GM18870 (cell line): ENCODE measurements at regions not wholly inside any gene's neighbourhood (a gene's known extent, or its start where the extent isn't known, plus 50 kb on each side); places are given as distances from the start of the nearest gene placed in this dataset.

Experiments used
- ATAC-seq: cut with Tn5 transposase; IDR thresholded peaks from one replicate; pipeline ENCODE4 v1.9.1; 2021; ENCODE audit warnings: moderate library complexity; ENCODE audit not compliant: unreplicated experiment

DNA sequence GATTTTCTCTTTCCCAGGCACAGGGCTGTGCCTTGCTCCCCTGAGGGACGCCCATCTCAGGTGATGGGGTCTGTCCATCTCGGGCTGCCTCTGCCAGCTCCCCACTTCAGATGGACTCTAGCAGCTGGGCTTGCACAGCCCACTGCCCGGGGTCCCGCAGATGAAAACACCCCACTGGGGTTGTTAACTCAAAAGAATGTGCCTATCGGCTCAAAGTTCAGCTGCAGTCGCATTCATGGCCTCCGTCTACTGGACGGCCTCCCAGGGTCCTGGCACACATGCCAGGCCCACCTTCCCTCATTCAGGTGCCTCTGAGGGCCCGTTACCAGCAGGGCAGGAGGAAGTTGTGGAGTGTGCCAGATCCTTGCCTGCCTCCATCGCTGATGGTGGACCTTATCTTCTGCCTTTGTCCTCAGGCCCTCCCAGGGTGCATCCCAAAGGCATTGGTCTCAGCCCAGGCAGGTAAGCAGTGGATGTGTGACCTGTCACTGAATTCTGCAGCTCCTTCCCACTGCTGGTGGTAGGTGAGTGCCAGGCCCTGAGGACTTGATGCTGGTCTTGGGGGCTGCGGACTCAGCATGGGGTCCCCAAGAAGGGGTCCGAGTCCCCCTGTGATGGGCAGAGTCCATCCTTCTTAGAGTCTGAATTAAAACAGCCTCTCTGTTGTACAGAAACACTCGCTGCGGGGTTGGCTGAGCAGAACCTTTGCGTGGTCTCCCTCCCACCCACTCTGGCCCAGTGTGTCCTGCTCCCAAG is 324.6 kb upstream of the DIO3 start:
- ATAC-seq: no peak

DNA sequence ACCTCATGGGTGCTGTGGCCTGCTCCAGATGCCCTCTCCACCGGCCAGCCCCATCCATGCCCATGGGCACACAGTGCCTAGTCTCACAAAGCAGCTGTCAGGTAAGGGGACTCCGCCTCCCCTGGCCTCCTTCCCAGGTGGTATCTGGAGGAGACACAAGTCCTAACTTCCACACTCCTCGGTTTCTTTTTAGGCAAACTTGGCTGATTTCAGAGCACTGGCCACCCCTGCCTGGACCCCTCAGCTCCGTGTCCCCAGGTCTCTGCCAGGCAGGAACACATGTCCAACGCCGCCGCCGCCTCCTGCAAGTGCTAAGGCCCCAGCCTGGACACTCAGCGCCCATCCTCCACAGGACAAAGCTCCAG is 324.1 kb upstream of the DIO3 start:
- no peak for ATAC-seq

DNA sequence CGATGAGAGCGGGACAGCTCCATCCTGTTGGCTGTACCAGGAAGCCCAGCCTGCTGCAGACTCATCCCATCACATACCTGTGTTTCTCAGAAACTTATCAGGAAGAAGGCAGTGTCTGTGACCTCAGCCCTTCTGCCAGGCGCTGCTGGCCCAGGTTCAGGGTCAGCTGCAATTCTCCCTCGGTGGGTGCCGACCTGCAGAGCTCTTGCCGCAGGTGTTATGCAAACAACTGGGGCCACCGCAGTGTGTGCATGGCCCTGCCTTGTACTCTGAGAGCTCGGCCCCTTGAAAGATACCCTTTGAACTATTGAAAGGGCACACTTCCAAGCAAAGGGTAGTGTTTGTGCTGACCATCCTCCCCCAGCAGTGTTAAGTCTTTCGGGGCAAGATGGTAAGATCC is 322.2 kb upstream of the DIO3 start:
- no peak for ATAC-seq

DNA sequence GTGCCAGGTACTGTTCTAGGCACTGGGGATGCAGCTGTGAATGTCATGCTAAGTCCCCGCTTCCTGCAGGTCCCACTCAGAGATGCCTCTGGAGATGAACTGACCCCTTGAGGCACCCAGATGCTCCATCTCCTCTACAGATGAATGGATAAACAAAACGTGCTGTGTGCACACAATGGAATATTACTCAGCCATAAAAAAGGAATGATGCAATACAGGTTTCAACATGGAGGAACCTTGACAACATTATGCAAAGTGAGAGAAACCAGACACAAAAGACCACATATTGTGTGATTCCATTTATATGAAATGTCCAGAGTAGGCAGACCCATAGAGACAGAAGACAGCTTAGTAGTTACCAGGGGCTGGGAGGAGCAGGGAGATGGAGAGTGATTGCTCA is 320.1 kb upstream of the DIO3 start:
- no peak for ATAC-seq

DNA sequence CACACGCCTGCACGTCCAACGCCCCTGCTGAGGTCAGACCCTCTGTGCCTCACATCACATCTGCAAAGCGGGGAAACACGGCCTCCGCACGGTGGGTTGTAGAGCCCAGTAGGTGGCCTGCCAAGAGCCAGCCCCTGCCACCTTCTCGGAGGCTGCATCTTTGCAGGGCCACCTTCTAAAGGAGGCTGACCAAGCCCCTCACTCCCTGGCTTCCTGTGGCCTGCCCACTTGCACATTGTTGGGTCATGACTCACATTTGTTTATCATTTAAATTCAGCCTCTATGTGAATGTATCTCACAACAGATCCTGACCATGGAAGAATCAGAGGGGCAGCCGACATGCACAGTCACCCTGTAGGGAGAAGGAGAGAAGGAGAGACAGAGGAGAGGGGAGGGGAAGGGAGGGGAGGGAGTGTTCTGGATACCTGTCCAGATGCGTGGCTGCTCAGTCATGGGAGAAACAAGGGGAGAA is 319.5 kb upstream of the DIO3 start:
- ATAC-seq: no peak

DNA sequence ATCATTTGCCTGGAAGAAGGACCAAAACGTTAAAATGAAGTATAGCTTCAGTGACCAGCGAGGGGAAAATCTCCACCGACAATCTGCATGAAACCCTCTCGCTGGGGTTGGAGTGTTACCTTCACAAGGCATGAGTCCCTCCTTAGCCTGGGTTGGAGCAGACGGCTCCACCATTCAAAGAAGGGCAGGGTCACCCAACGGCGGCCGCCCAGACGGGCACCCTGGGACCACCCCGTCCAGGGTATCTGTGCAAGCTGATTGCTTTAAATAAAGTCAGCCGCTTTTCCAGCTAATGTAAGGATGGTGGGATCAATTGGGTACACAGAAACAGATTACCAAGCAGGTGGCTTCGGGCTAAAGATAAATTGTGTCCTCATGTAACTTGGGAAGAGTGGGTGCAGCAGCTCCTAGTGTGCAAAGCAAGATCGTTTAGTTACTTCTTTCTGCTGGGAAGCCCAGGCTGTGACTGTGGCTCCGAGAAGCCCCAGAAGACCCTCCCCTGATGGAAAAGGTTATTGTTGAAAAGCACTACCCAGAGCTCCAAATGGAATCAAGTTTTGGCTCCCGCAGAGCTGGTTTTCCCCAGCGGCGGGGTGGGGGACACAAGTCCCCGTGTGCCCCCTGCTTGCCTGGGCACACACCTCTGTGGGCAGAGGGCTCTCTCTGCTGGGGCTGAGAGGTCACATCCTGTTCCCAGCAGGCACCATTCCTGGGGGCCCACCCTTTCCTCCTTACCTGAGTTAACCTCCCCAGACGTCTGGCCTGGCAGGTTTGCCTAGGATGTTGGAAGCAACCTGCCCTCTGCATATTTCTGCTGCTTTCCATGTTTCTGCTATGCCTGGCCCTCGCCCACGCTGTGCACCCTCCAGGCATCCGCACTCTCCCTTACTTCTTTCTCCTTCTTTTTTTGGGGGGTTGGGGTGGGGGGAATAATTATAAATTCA is 318.6 kb upstream of the DIO3 start:
- no peak for ATAC-seq

DNA sequence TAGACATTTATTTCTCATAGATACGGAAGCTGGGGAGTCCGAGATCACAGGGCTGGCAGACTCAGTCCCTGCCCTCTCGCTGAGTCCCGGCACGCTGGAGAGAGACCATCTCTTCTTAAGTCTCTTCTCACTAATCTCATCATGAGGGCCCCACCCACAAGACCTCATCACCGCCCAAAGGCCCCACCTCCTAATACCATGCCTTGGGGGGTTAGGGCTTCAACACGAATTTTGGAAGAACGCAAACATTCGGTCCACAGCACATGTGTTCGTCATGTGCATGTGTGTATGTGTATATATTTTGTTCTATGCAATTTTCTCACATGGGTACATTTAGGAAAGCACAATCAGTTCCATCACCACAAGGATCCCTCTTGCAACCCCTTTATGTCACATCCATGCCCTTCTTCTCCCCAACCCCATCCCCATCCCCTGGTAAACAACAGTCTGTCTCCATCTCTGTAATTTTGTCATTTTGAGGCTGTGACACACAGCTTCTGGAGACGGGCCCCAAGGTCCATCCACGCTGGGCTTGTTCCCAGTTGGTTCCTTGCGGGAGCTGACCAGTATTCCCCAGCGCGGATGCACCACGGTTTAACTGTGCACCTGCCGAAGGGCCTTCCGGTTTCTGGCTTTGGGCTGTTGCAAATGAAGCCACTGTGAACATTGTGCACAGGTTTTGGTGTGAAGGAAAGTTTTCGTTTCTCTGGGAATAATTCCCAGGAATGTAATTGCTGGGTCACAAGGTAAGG is 317.5 kb upstream of the DIO3 start:
- ATAC-seq: no peak

DNA sequence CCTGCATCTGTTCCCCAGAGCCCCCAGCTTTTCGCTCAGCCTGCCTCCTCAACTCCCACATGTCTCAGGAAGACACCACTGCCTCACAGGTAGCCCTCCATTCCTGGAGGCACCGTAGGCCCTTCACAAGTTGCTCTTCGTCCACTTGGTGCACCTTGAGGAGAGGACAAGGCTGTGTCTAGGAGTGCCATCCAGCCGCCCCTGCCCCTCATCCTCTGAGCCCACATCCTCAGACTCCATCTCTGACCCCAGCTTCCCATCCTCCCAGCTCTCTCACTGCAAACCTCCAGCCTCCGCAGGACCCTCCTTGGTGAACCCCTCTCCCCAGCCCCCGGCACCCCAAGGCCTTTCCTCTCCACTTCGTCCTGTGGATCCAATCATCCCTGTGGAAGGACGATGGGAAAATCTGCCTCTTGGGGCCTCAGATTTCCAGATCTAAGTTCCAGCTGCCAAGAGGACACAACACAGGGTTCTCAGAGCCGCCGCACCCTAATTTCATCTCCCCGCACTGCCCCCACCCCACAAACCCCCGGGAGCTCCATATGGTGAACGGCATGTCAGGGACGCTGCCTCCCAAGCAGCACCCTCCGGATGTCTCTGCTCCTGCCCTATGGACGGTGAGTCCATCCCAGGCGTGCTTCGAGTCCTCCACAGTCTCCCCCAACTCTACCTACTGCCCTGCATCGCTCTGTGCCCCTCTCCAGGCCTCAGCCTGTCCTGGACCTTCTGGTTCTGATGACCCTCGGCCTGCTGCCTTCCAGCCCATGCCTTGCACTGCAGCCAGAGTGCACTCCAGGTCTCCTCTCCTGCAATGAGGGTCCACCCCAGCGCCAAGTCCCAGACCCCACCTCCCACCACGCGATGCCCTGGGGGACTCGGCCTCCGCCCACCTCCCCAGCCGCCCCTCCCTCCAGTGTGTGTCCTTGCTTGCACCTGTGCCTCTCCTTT is 314.1 kb upstream of the DIO3 start:
- ATAC-seq: no peak

DNA sequence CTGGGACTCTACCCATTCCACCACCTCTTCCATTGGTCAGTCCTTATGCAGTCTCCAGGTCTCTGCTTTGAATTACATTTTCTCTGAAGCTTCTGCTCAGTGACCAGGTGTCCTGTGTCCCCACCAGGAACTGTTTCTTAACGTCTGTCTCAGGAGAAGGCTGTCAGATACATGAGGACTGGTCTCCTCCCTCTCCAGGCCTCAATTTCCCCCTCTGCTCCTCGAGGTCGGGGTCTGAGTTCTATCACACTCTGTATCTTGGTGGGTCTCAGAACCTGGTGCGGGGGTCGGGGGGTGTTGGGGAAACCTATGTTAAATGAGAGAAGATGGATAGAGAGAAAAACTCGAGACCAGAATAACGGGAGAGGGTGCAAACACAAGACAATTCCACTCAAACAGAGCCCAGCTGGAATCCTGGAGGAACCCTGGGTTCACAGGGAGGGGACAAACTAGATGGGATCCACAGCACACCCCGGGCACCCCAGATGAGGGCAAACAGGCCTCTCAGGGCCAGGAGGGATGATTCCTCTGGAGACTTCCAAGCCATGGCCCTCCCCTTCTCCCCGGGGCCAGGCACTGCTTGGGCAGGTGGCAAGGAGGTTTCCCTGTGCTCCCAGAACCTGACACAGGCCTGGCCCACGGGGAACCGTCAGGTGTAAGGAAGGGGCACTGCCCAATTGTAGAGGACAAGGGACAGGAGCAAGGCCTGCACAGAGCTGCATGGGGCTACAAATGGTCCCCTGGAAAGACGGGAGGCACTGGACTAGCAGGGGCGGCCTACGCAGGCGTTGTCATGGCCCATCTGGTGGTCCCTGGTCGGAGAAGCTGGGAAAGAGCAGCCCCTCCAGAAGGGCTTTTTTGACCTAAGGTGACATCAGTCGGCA is 313.2 kb upstream of the DIO3 start:
- ATAC-seq: no peak

DNA sequence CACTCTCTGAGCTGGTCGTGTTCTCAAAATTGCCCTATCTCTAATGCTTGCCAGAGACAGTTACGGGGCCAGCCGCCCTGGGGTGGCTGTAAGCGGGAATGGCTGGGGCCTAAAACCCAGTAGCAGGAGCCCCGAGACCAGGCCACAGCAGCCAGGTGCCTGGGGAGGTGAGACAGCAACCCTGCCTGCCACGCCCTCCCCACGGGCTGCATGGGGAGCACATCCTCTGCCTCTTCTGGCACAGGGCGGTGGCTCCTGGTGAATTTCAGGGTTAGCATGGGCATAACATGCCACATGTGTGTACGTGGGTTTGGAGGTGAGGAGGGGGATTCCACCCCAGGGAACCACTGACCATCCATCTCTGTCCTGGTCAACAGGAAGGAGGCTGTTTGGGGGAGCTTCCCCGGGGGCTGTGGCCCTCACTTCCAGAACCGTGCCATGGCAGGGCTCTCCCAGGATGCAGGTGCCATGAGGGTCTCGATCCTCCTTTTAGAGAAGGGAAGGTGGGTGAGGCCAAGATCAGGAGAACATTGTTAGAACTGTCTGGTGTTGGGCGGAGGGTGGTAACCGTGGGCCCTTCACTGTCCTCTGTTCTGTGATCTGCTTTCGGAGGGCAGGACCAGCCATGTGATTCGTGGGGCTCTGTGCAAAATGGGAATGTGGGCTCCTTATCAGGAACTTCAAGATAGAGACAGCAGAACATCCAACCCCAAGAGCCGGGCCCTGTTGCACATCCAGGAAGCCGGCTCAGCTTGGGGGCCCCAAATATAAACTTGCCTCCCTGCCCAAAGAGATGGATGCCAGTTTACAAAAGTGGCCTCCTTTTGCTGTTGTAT is 312.2 kb upstream of the DIO3 start:
- ATAC-seq: no peak

DNA sequence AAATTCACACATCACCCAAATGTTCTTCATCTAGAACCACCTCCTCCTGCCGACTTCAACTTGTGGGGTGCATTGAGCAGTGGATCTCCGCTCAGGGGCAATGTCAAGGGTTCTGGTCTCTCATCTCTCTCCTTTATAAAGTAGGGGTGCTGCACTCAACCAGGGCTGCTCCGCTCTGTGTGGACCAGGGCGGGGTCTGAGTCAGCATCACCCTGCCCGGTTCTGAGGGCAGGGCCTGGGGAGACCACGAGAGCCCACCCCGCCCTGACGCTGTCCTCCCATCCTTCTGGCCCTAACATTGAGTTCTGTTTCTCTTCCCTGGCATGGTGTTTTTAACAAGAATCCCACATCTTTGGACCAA is 311.6 kb upstream of the DIO3 start:
- ATAC-seq: no peak

DNA sequence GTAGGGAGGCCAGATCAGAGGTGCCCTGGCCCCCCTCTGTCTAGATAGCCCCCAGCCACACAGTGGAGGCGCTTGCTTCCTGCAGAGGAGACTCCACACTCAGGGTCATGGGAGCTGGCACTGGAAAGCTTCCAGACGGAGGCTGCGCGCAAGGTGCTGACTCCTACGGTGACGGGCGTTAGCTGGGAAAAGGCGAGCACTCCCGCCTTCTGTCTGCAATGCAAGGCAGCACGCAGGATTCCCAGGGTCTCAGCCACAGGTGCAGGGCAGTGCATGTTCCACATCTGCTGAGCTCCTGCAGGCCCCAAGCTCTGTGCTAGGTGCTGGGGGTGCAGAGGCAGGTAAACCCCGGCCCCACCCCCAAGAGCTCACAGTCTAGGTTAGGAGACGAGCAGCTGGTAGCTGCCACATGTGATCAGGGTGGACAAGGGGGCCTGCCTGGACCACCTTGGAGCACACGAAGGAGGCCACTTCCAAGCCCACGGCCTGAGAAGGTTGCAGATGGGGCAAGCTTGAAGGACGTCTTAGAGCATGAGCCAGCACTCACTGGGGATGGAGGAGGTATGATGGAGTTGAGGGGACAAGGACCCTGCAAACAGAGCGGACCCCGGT is 310.9 kb upstream of the DIO3 start:
- ATAC-seq: no peak

DNA sequence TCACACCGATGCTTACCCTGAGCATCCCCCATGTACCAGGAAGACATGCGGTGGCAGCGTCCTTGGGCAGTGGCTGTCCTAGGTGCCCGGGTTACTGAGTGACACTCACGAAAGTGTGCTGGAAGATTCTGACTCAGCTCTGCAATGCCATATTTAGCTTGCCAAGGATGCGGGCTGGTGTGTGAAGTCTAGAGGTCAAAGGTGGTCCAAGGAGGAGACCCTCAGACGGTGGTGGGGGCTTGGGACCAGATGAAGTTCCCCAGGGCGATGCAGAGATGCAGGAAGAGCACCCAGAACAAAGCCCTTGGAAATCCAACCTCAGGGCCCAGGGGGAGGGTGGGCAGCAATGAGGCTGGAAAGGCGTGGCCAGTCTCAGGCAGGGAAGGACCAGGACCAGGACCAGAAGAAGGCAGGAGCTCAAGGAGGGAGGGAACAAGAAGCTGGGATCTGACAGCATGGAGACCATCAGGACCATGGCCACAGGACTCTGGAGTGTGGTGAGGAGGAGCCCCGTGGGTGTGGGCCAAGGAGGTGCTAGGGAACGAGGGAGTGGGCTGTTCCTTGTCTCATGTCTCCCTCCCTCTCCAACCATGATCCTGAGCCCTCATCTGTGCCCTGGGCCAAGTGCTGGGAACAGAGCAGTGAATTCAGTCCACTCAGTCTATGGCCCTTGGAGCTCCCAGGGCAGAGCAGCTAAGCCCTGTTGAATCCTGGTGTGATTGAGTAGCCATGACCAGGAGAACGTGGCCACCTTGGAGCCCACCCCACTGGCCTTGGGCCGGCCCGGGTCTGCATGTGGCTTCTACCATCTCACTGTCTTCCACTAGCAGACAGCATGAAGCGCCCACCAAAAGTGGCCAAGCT is 310.1 kb upstream of the DIO3 start:
- no peak for ATAC-seq

DNA sequence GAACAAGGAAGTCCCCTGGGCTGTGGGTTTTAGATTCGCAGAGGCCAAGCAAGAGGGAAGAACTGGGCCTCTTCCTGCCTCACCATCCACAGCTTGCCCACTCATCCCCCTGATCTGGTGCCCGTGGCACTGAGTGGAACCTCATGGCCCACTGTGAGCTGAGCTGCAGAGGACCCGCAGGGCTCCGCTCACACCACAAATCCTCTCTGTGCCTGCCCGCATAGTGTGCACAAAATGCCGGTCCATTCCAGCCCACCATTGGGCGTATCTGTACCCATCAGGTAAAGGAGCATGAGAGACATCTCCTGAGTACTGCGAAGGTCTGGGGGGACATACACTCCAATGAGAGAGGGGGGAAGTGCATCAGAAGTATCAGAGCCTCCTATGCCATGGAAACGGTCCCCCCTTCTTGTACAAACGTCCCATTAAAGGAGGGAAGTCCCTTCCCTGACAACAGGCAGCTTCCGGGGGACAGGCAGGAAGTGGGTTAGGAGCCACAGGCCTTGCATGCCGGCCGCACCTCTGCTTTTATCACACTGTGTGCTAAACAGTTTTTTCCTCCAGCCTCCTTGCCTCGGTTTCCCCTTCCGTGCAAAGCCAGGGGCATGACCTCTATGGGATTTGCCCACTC is 309.4 kb upstream of the DIO3 start:
- no peak for ATAC-seq

DNA sequence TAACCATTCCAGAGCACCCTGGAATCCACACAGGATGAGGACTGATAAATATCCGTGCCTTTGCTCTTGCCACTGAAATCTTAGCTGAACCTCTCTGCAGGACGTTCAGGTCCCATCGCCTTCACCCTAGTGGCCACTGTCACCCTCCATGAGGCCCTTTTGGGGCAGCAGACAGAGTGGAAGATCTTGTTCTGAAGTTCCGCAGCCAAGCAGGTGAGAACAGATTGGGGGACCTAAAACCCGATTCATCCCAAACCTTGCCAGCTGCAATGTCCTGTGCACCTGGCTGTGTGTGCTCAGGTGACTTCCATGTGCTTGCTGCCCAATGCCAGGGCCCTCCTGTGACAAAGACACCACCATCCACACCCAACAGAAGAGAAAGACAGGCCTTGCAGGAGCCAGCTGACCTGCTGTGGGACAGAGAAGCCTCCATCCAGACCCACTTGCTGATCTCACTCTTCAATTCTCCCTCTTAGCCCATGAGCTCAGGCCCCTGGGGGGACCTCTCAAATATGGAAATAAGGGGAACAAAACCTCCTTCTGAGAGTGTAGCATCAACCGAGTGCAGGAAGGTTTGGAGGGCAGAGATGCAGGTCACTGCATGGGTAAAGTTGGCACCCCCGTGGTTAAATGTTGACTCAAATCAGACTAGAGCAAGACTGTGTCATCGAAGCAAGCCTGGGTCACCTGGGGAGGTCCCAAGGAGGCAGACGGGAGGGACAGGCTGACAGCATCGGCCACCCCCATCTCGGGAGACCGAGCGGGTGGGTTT is 308.7 kb upstream of the DIO3 start:
- ATAC-seq: no peak

DNA sequence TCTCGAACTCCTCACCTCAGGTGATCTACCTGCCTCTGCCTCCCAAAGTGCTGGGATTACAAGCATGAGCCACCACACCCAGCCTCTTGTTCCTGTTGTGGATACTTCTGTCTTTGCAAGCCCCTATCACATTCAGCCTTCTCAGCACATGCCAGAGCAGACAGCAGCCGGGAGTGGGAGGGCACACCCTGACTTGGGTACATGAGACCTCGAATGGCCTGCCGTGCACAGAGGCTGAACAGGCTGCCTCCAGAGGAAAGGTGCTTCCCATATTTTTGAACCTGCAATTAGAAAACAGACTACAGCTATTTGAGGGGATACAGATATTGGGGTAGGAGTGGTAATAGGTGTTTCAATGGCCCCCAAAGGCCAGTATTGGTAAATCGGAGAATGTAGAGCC is 307.3 kb upstream of the DIO3 start:
- ATAC-seq: no peak
